OCI-LY1 (cell line): ENCODE measurements at regions not wholly inside any gene's neighbourhood (a gene's known extent, or its start where the extent isn't known, plus 50 kb on each side); places are given as distances from the start of the nearest gene placed in this dataset.

ENCODE experiments used
- H2AFZ ChIP-seq: fragments of 200-600 bp; sonication (generic), shearing (Covaris generic); 2 replicates; pipeline ENCODE4 v1.6.0; 2014; ENCODE audit warnings: antibody characterized with exemption, mild to moderate bottlenecking, low read length
- H3F3A ChIP-seq: fragments of 200-600 bp; sonication (generic), shearing (Covaris generic); 2 replicates; pipeline ENCODE4 v1.6.0; 2014; ENCODE audit warnings: mild to moderate bottlenecking, antibody characterized with exemption, low read length, moderate library complexity; ENCODE audit not compliant: insufficient read depth
- H3K27ac ChIP-seq: fragments of 200-600 bp; sonication (generic); 2 replicates; pipeline ENCODE4 v1.5.1; 2014; ENCODE audit warnings: low read length, mixed run types, mild to moderate bottlenecking, low read depth; ENCODE audit not compliant: poor library complexity, severe bottlenecking
- H3K27me3 ChIP-seq: fragments of 200-600 bp; sonication (generic); 2 replicates; pipeline ENCODE4 v1.6.0; 2014; ENCODE audit warnings: antibody characterized with exemption, mild to moderate bottlenecking, low read length, moderate library complexity; ENCODE audit not compliant: insufficient read depth
- H3K36me3 ChIP-seq: fragments of 200-600 bp; sonication (generic); 2 replicates; pipeline ENCODE4 v1.6.1; 2014; ENCODE audit warnings: mild to moderate bottlenecking, antibody characterized with exemption, low read length, moderate library complexity, mixed read lengths; ENCODE audit not compliant: insufficient read depth
- H3K4me1 ChIP-seq: fragments of 200-600 bp; sonication (generic); 2 replicates; pipeline ENCODE4 v1.5.1; 2014; ENCODE audit warnings: mild to moderate bottlenecking, low read length, moderate library complexity; ENCODE audit not compliant: insufficient read depth, severe bottlenecking
- H3K4me2 ChIP-seq: fragments of 200-600 bp; sonication (generic), shearing (Covaris generic); 2 replicates; pipeline ENCODE4 v1.6.1; 2014; ENCODE audit warnings: low read length
- H3K4me3 ChIP-seq: fragments of 200-600 bp; sonication (generic); 2 replicates; pipeline ENCODE4 v1.5.1; 2014; ENCODE audit warnings: low read length, low read depth, mild to moderate bottlenecking, mixed read lengths; ENCODE audit not compliant: poor library complexity, severe bottlenecking
- H3K79me2 ChIP-seq: fragments of 200-600 bp; shearing (Covaris generic); 2 replicates; pipeline ENCODE4 v1.6.1; 2016; ENCODE audit warnings: mixed run types, low read length, mixed read lengths; ENCODE audit not compliant: insufficient read depth
- H3K9ac ChIP-seq: fragments of 200-600 bp; sonication (generic), shearing (Covaris generic); 2 replicates; pipeline ENCODE4 v1.6.1; 2014; ENCODE audit warnings: mild to moderate bottlenecking, low read length, mixed read lengths
- H3K9me2 ChIP-seq: fragments of 200-600 bp; sonication (generic), shearing (Covaris generic); 2 replicates; pipeline ENCODE4 v1.6.1; 2014; ENCODE audit warnings: low read depth, mild to moderate bottlenecking, low read length, mixed read lengths
- H3K9me3 ChIP-seq: fragments of 200-600 bp; shearing (Covaris generic); 2 replicates; pipeline ENCODE4 v1.6.1; 2014; ENCODE audit warnings: low read length, mixed read lengths
- H4K20me1 ChIP-seq: fragments of 200-600 bp; sonication (generic), shearing (Covaris generic); 2 replicates; pipeline ENCODE4 v1.6.0; 2016; ENCODE audit warnings: mild to moderate bottlenecking, low read length; ENCODE audit not compliant: insufficient read depth
- EZH2 ChIP-seq: fragments of 200-600 bp; sonication (generic), shearing (Covaris generic); IDR thresholded peaks from 2 replicates; pipeline ENCODE4 v1.8.0; 2017; ENCODE audit warnings: borderline replicate concordance, mixed run types, mild to moderate bottlenecking, antibody characterized with exemption, low read length, moderate library complexity, mixed read lengths
- TF ChIP-seq, protein P1 (sequence below): fragments of 200-600 bp; sonication (generic), shearing (Covaris generic); IDR thresholded peaks from 2 replicates; pipeline ENCODE4 v1.5.1; 2017; ENCODE audit warnings: mild to moderate bottlenecking, antibody characterized with exemption, low read length, moderate library complexity, mixed read lengths

- no peaks in the 10 kb centered on the region for H3F3A ChIP-seq
- H3K27ac ChIP-seq: no peak overlapping the region
- H3K27me3 ChIP-seq: no peaks in the 10 kb centered on the region
- no peaks in the 10 kb centered on the region for H3K36me3 ChIP-seq
- H3K4me3 ChIP-seq: no peak overlapping the region
- H3K9ac ChIP-seq: no peak overlapping the region
- no peaks in the 10 kb centered on the region for H3K4me1 ChIP-seq
- H2AFZ ChIP-seq: no peak overlapping the region
- no peaks in the 10 kb centered on the region for H3K79me2 ChIP-seq
- H3K9me2 ChIP-seq: no peaks in the 10 kb centered on the region
- TF ChIP-seq EZH2: no peak
- TF ChIP-seq, protein P1, sequence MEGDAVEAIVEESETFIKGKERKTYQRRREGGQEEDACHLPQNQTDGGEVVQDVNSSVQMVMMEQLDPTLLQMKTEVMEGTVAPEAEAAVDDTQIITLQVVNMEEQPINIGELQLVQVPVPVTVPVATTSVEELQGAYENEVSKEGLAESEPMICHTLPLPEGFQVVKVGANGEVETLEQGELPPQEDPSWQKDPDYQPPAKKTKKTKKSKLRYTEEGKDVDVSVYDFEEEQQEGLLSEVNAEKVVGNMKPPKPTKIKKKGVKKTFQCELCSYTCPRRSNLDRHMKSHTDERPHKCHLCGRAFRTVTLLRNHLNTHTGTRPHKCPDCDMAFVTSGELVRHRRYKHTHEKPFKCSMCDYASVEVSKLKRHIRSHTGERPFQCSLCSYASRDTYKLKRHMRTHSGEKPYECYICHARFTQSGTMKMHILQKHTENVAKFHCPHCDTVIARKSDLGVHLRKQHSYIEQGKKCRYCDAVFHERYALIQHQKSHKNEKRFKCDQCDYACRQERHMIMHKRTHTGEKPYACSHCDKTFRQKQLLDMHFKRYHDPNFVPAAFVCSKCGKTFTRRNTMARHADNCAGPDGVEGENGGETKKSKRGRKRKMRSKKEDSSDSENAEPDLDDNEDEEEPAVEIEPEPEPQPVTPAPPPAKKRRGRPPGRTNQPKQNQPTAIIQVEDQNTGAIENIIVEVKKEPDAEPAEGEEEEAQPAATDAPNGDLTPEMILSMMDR: no peak
- H3K9me3 ChIP-seq: no peaks in the 10 kb centered on the region
- H3K4me2 ChIP-seq: no peak overlapping the region
- H4K20me1 ChIP-seq: no peaks in the 10 kb centered on the region
Measured at GRCh38 chr4:84341559-84341958, 157.5 kb downstream of the NKX6-1 start.

- no peak overlapping the region for H3K9ac ChIP-seq
- H3K27me3 ChIP-seq: no peaks in the 10 kb centered on the region
- no peaks in the 10 kb centered on the region for H3K9me2 ChIP-seq
- H3K79me2 ChIP-seq: no peaks in the 10 kb centered on the region
- TF ChIP-seq, protein P1: no peak
- no peak for TF ChIP-seq EZH2
- H3K27ac ChIP-seq: no peak overlapping the region
- H4K20me1 ChIP-seq: no peaks in the 10 kb centered on the region
- H3K4me3 ChIP-seq: no peak overlapping the region
- no peaks in the 10 kb centered on the region for H3K9me3 ChIP-seq
- H3K4me2 ChIP-seq: no peak overlapping the region
- no peak overlapping the region for H2AFZ ChIP-seq
- H3K36me3 ChIP-seq: no peaks in the 10 kb centered on the region
- no peaks in the 10 kb centered on the region for H3K4me1 ChIP-seq
- no peaks in the 10 kb centered on the region for H3F3A ChIP-seq
Measured at GRCh38 chr4:84338367-84338766, 160.7 kb downstream of the NKX6-1 start.

DNA sequence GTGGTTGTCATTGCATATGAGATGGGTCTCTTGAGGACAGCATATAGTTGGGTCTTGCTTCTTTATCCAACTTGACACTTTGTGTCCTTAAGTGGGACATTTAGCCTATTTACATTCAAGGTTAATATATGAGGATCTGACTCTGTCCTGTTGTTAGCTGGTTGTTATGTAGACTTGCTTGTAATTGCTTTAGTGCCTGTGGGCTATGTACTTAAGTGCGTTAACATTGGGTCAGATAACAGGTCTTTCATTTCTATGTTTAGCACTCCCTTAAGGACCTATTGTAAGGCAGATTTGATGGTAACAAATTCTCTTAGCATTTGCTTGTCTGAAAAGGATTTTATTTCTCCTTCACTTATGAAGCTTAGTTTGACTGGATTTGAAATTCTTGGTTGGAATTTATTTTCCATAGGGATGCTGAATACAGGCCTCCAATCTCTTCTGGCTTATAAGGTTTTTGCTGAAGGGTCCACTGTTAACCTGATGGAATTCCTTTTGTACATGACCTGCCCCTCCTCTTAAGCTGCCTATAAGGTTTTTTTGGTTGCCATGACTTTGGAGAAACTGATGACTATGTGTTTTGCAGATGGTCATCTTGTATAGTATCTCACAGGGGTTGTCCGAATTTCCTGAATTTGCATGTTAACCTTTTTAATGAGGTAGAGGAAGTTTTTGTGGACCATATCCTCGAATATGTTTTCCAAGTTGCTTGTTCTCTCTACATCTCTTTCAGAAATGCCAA lies 162.0 kb downstream of the NKX6-1 start:
- H3K27me3 ChIP-seq: no peaks in the 10 kb centered on the region
- no peak overlapping the region for H3K4me2 ChIP-seq
- no peak for TF ChIP-seq EZH2
- TF ChIP-seq, protein P1: no peak
- H3K4me1 ChIP-seq: no peaks in the 10 kb centered on the region
- H3F3A ChIP-seq: no peaks in the 10 kb centered on the region
- no peaks in the 10 kb centered on the region for H3K79me2 ChIP-seq
- no peak overlapping the region for H3K9ac ChIP-seq
- H3K9me2 ChIP-seq: no peaks in the 10 kb centered on the region
- no peak overlapping the region for H2AFZ ChIP-seq
- H3K36me3 ChIP-seq: no peaks in the 10 kb centered on the region
- H3K4me3 ChIP-seq: no peak overlapping the region
- H3K9me3 ChIP-seq: no peaks in the 10 kb centered on the region
- H3K27ac ChIP-seq: no peak overlapping the region
- no peaks in the 10 kb centered on the region for H4K20me1 ChIP-seq
